Activated naive CD8-positive, alpha-beta T cell treated with anti-CD3 and anti-CD28 coated beads, Interleukin-2, amount 50 U/mL, for 24 hours (primary cell): ENCODE measurements at regions not wholly inside any gene's neighbourhood (a gene's known extent, or its start where the extent isn't known, plus 50 kb on each side); places are given as distances from the start of the nearest gene placed in this dataset.
A peak's percentile ranks its signal among the peaks of the same experiment; 100 is the strongest.
"Not testable (repeated sequence)": the region's sequence is repeated elsewhere in the genome, so short reads cannot be mapped to it uniquely, and the experiment has no call there.

ENCODE experiments used
- ATAC-seq: fragments of 150-1000 bp; cut with Tn5 transposase; one replicate; pipeline ENCODE4 v1.10.0; 2021
- DNase-seq: peaks from one replicate; pipeline ENCODE4 v3.0.0; 2021
- H3K27ac Mint-ChIP-seq: one replicate; pipeline ENCODE4 v1.8.0; 2021; ENCODE audit warnings: mild to moderate bottlenecking, mixed read lengths
- H3K27me3 Mint-ChIP-seq: one replicate; pipeline ENCODE4 v1.8.0; 2021; ENCODE audit warnings: mixed read lengths
- H3K36me3 Mint-ChIP-seq: one replicate; pipeline ENCODE4 v1.8.0; 2021; ENCODE audit warnings: low read depth, mixed read lengths
- H3K4me1 Mint-ChIP-seq: one replicate; pipeline ENCODE4 v1.8.0; 2021; ENCODE audit warnings: mixed read lengths
- H3K4me3 Mint-ChIP-seq: one replicate; pipeline ENCODE4 v1.8.0; 2021; ENCODE audit warnings: mild to moderate bottlenecking, moderate library complexity, mixed read lengths
- H3K9me3 Mint-ChIP-seq: one replicate; pipeline ENCODE4 v1.8.0; 2021; ENCODE audit warnings: mixed read lengths

- no peak overlapping the region for H3K4me3 Mint-ChIP-seq
- H3K9me3 Mint-ChIP-seq: no peaks in the 10 kb centered on the region
- H3K27me3 Mint-ChIP-seq: no peaks in the 10 kb centered on the region
- ATAC-seq (no peak), DNase-seq (no peak)
- peaks cover 9% of the 10 kb centered on the region for H3K4me1 Mint-ChIP-seq
- H3K27ac Mint-ChIP-seq: no peak overlapping the region
- H3K36me3 Mint-ChIP-seq: no peaks in the 10 kb centered on the region
Observed at GRCh38 chr2:236354973-236355595, 90.9 kb upstream of the ASB18 start.

- DNase-seq (no peak), ATAC-seq (no peak)
- H3K9me3 Mint-ChIP-seq: no peaks in the 10 kb centered on the region
- no peak overlapping the region for H3K27ac Mint-ChIP-seq
- H3K4me1 Mint-ChIP-seq: peaks cover 9% of the 10 kb centered on the region
- no peaks in the 10 kb centered on the region for H3K27me3 Mint-ChIP-seq
- no peak overlapping the region for H3K4me3 Mint-ChIP-seq
- no peaks in the 10 kb centered on the region for H3K36me3 Mint-ChIP-seq
Observed at GRCh38 chr2:236355911-236356310, 91.7 kb upstream of the ASB18 start.

- not testable (repeated sequence) for H3K27ac Mint-ChIP-seq, H3K27me3 Mint-ChIP-seq, H3K4me3 Mint-ChIP-seq, H3K36me3 Mint-ChIP-seq, DNase-seq, H3K9me3 Mint-ChIP-seq, ATAC-seq, H3K4me1 Mint-ChIP-seq
Observed at GRCh38 chr2:236356321-236356720, 92.1 kb upstream of the ASB18 start.

GRCh38 chr2:236358482-236358881 is 94.3 kb upstream of the ASB18 start:
- H3K4me3 Mint-ChIP-seq, H3K9me3 Mint-ChIP-seq, ATAC-seq, H3K4me1 Mint-ChIP-seq, H3K27me3 Mint-ChIP-seq, H3K36me3 Mint-ChIP-seq, DNase-seq, H3K27ac Mint-ChIP-seq: not testable (repeated sequence)

GRCh38 chr2:236359426-236360045 is 95.3 kb upstream of the ASB18 start:
- H3K36me3 Mint-ChIP-seq: no peaks in the 10 kb centered on the region
- H3K9me3 Mint-ChIP-seq: no peaks in the 10 kb centered on the region
- no peak for DNase-seq
- no peak for ATAC-seq
- no peak overlapping the region for H3K4me3 Mint-ChIP-seq
- H3K27ac Mint-ChIP-seq: no peak overlapping the region
- peaks cover 7% of the 10 kb centered on the region for H3K4me1 Mint-ChIP-seq
- peaks cover 10% of the 10 kb centered on the region for H3K27me3 Mint-ChIP-seq

GRCh38 chr2:236360496-236360895 is 96.3 kb upstream of the ASB18 start:
- Mint-ChIP-seq H3K4me1 (peaks cover 12% of the 10 kb centered on the region), H3K27ac (no peak overlapping the region), H3K36me3 (no peaks in the 10 kb centered on the region), H3K4me3 (no peak overlapping the region), H3K27me3 (peaks cover 16% of the 10 kb centered on the region), H3K9me3 (no peaks in the 10 kb centered on the region)
- ATAC-seq (no peak), DNase-seq (no peak)

- DNase-seq: no peak
- ATAC-seq: no peak
- H3K36me3 Mint-ChIP-seq: no peaks in the 10 kb centered on the region
- H3K4me3 Mint-ChIP-seq: no peak overlapping the region
- H3K27me3 Mint-ChIP-seq: peaks cover 32% of the 10 kb centered on the region
- H3K27ac Mint-ChIP-seq: no peak overlapping the region
- peaks cover 38% of the 10 kb centered on the region for H3K4me1 Mint-ChIP-seq
- H3K9me3 Mint-ChIP-seq: no peaks in the 10 kb centered on the region
Observed at GRCh38 chr2:236363711-236364277, 99.6 kb upstream of the ASB18 start.

GRCh38 chr2:236365258-236366048 is 101.2 kb upstream of the ASB18 start:
- no peaks in the 10 kb centered on the region for H3K9me3 Mint-ChIP-seq
- no peak overlapping the region for H3K4me3 Mint-ChIP-seq
- H3K27me3 Mint-ChIP-seq: peaks cover 41% of the 10 kb centered on the region
- H3K4me1 Mint-ChIP-seq: peaks cover 31% of the 10 kb centered on the region
- no peak for DNase-seq
- H3K27ac Mint-ChIP-seq: no peak overlapping the region
- no peak for ATAC-seq
- H3K36me3 Mint-ChIP-seq: no peaks in the 10 kb centered on the region

- Mint-ChIP-seq H3K36me3 (no peaks in the 10 kb centered on the region), H3K27me3 (peaks cover 44% of the 10 kb centered on the region), H3K9me3 (no peaks in the 10 kb centered on the region), H3K4me3 (no peak overlapping the region), H3K4me1 (peaks cover 31% of the 10 kb centered on the region), H3K27ac (no peak overlapping the region)
- no peak for ATAC-seq
- DNase-seq: no peak
Observed at GRCh38 chr2:236366049-236366387, 101.8 kb upstream of the ASB18 start.

- ATAC-seq: peak; percentile 84
- Mint-ChIP-seq H3K4me1 (peaks cover 31% of the 10 kb centered on the region), H3K4me3 (peak overlapping the region; percentile 5), H3K9me3 (no peaks in the 10 kb centered on the region), H3K27ac (no peak overlapping the region), H3K27me3 (peaks cover 45% of the 10 kb centered on the region), H3K36me3 (no peaks in the 10 kb centered on the region)
- peak; percentile 27 for DNase-seq
Observed at GRCh38 chr2:236366397-236366796, 102.2 kb upstream of the ASB18 start.

- Mint-ChIP-seq H3K9me3 (no peaks in the 10 kb centered on the region), H3K27ac (no peak overlapping the region), H3K4me1 (peaks cover 31% of the 10 kb centered on the region), H3K36me3 (no peaks in the 10 kb centered on the region), H3K4me3 (no peak overlapping the region), H3K27me3 (peaks cover 47% of the 10 kb centered on the region)
- ATAC-seq: no peak
- no peak for DNase-seq
Observed at GRCh38 chr2:236367506-236368289, 103.5 kb upstream of the ASB18 start.

GRCh38 chr2:236369661-236370062 is 105.5 kb upstream of the ASB18 start:
- Mint-ChIP-seq H3K9me3 (no peaks in the 10 kb centered on the region), H3K4me1 (peaks cover 31% of the 10 kb centered on the region), H3K27ac (no peak overlapping the region), H3K27me3 (peaks cover 49% of the 10 kb centered on the region), H3K36me3 (no peaks in the 10 kb centered on the region), H3K4me3 (no peak overlapping the region)
- no peak for ATAC-seq
- DNase-seq: no peak

GRCh38 chr2:236370847-236371409 is 106.7 kb upstream of the ASB18 start:
- DNase-seq (no peak), ATAC-seq (no peak)
- H3K27me3 Mint-ChIP-seq: peaks cover 46% of the 10 kb centered on the region
- no peak overlapping the region for H3K27ac Mint-ChIP-seq
- no peaks in the 10 kb centered on the region for H3K9me3 Mint-ChIP-seq
- H3K4me3 Mint-ChIP-seq: no peak overlapping the region
- H3K4me1 Mint-ChIP-seq: peaks cover 26% of the 10 kb centered on the region
- no peaks in the 10 kb centered on the region for H3K36me3 Mint-ChIP-seq

- Mint-ChIP-seq H3K4me1 (peaks cover 4% of the 10 kb centered on the region), H3K9me3 (no peaks in the 10 kb centered on the region), H3K27me3 (peaks cover 27% of the 10 kb centered on the region), H3K4me3 (no peak overlapping the region), H3K27ac (no peak overlapping the region), H3K36me3 (no peaks in the 10 kb centered on the region)
- DNase-seq: no peak
- no peak for ATAC-seq
Observed at GRCh38 chr2:236375973-236376476, 111.8 kb upstream of the ASB18 start.
